ENCODE measurements at regions not wholly inside any gene's neighbourhood (a gene's known extent, or its start where the extent isn't known, plus 50 kb on each side); places are given as distances from the start of the nearest gene placed in this dataset.

DNA sequence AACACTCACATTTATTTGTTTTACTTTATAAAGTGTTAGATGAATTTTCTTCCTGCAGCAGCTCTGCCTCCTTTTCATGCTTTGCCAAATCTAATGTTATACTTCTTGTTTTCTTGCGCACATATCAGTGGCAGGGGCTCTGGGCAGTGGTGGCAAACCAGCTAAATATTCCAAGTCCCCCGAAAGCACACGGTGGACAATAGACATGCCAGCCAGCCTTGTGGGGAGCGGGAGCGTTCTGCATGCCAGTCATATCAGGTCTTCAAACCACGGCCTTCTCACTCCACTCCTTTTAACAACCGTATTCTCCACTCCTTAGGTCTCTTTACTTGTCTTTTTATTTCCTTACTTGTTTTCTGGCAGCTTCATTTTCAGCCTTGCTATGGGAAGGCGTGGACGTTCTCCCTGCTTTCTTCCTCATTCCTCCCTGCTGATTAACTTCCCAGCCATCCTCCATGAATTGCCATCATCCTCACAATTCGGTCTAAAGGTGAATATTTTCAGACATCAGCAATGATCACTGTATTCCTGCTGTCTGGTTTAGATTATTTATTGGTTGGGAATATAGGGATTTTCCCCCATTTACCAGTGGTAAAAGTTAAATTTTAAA lies 77.1 kb upstream of the WASF3 start:
- Histone ChIP-seq H3K4me2 (ENCODE audit: control insufficient read depth, extremely low read depth, insufficient read depth, low read depth, low read length) (no peak overlapping the region), H3K27me3 (ENCODE audit: control insufficient read depth, extremely low read depth, insufficient read depth, low read length) (no peaks in the 10 kb centered on the region), H3K9ac (ENCODE audit: control insufficient read depth, extremely low read depth, insufficient read depth, low read length) (no peak overlapping the region), H2AFZ (ENCODE audit: control insufficient read depth, low read length) (peak overlapping the region; percentile 94), H3K4me1 (ENCODE audit: control insufficient read depth, extremely low read depth, insufficient read depth, low read length) (peaks cover 10% of the 10 kb centered on the region), H3K4me3 (ENCODE audit: control insufficient read depth in 2 of 3, extremely low read depth in 1 of 3, insufficient read depth in 2 of 3, low read depth in 1 of 3, low read length in 3 of 3) (no peak overlapping the region), H4K20me1 (ENCODE audit: control insufficient read depth, extremely low read depth, insufficient read depth, low read length) (no peaks in the 10 kb centered on the region), H3K9me1 (ENCODE audit: control insufficient read depth, extremely low read depth, insufficient read depth, low read length) (no peaks in the 10 kb centered on the region), H3K9me3 (ENCODE audit: control insufficient read depth, low read depth, low read length) (no peaks in the 10 kb centered on the region), H3K79me2 (ENCODE audit: control insufficient read depth, insufficient read depth, low read length) (no peaks in the 10 kb centered on the region), H3K36me3 (ENCODE audit: control insufficient read depth in 2 of 2, extremely low read depth in 1 of 2, insufficient read depth in 2 of 2, low read length in 2 of 2) (no peaks in the 10 kb centered on the region), H3K27ac (ENCODE audit: control insufficient read depth, insufficient read depth, low read length) (no peak overlapping the region)
- no peak for DNase-seq (ENCODE audit: low read depth, low spot score)
- TF ChIP-seq, protein P1, sequence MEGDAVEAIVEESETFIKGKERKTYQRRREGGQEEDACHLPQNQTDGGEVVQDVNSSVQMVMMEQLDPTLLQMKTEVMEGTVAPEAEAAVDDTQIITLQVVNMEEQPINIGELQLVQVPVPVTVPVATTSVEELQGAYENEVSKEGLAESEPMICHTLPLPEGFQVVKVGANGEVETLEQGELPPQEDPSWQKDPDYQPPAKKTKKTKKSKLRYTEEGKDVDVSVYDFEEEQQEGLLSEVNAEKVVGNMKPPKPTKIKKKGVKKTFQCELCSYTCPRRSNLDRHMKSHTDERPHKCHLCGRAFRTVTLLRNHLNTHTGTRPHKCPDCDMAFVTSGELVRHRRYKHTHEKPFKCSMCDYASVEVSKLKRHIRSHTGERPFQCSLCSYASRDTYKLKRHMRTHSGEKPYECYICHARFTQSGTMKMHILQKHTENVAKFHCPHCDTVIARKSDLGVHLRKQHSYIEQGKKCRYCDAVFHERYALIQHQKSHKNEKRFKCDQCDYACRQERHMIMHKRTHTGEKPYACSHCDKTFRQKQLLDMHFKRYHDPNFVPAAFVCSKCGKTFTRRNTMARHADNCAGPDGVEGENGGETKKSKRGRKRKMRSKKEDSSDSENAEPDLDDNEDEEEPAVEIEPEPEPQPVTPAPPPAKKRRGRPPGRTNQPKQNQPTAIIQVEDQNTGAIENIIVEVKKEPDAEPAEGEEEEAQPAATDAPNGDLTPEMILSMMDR (optimal IDR thresholded peaks at IDR 0.05 in 1 of 3, IDR thresholded peaks at IDR 0.05 in 1 of 3, conservative IDR thresholded peaks at IDR 0.05 in 1 of 3; ENCODE audit: extremely low read depth in 1 of 3, insufficient read depth in 2 of 3, low read length in 3 of 3) = no peak
- no peak for TF ChIP-seq EZH2 (IDR thresholded peaks at IDR 0.05; ENCODE audit: low read length)
- dilution Hi-C loops (cut with MboI; ENCODE audit: extremely low pct_ligation_motif_present, low sequenced_read_pairs) = no loop called here
- FAIRE-seq = peak; percentile 52

DNA sequence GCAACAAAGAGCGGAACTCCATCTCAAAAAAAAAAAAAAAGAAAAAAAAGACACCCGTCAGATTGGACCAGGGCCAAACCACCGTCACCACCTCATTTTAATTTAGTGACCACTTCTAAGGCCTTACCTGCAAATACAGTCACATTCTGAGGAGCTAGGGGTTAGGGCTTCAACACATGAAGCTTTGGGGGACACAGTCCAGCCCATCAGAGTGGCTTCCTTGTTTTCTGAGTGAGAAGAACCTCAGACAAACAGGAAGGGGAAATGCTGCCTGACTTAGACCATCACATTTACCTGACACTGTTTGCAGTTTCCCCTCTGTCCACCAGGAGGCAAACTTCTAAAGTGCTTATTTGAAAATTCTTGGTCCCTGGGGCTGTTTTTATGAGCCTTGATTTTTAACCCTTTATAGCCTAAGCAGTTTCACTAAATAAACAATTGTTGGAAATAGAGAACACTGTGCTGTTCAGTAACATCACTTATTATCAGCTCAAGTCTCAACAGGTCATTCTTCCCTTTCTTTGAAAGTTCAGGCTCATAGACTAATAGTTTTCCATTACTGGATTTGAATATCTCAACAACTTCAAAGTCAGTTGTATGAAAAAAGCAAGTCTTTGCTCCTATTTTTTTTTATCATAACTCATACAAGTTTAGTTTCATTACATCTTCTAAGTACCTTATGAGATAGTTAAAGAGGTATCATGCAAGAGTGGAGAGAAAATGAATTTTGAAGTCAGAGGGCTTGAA lies 74.9 kb upstream of the WASF3 start:
- dilution Hi-C loops (cut with MboI; ENCODE audit: extremely low pct_ligation_motif_present, low sequenced_read_pairs) = no loop called here
- H3K4me3 ChIP-seq (ENCODE audit: control insufficient read depth in 2 of 3, extremely low read depth in 1 of 3, insufficient read depth in 2 of 3, low read depth in 1 of 3, low read length in 3 of 3) = peak overlapping the region in 1 of 3 experiments; percentile 55
- no peaks in the 10 kb centered on the region for H3K9me3 ChIP-seq (ENCODE audit: control insufficient read depth, low read depth, low read length)
- H4K20me1 ChIP-seq (ENCODE audit: control insufficient read depth, extremely low read depth, insufficient read depth, low read length) = no peaks in the 10 kb centered on the region
- no peaks in the 10 kb centered on the region for H3K36me3 ChIP-seq (ENCODE audit: control insufficient read depth in 2 of 2, extremely low read depth in 1 of 2, insufficient read depth in 2 of 2, low read length in 2 of 2)
- no peak overlapping the region for H3K27ac ChIP-seq (ENCODE audit: control insufficient read depth, insufficient read depth, low read length)
- peaks cover 5% of the 10 kb centered on the region for H3K4me1 ChIP-seq (ENCODE audit: control insufficient read depth, extremely low read depth, insufficient read depth, low read length)
- TF ChIP-seq, protein P1 (optimal IDR thresholded peaks at IDR 0.05 in 1 of 3, IDR thresholded peaks at IDR 0.05 in 1 of 3, conservative IDR thresholded peaks at IDR 0.05 in 1 of 3; ENCODE audit: extremely low read depth in 1 of 3, insufficient read depth in 2 of 3, low read length in 3 of 3) = peak; percentile 67 to 88 (median 75)
- no peak for TF ChIP-seq EZH2 (IDR thresholded peaks at IDR 0.05; ENCODE audit: low read length)
- H3K9ac ChIP-seq (ENCODE audit: control insufficient read depth, extremely low read depth, insufficient read depth, low read length) = no peak overlapping the region
- DNase-seq (ENCODE audit: low read depth, low spot score) = no peak
- H3K9me1 ChIP-seq (ENCODE audit: control insufficient read depth, extremely low read depth, insufficient read depth, low read length) = no peaks in the 10 kb centered on the region
- peak; percentile 51 for FAIRE-seq
- no peaks in the 10 kb centered on the region for H3K27me3 ChIP-seq (ENCODE audit: control insufficient read depth, extremely low read depth, insufficient read depth, low read length)
- H3K79me2 ChIP-seq (ENCODE audit: control insufficient read depth, insufficient read depth, low read length) = no peaks in the 10 kb centered on the region
- H2AFZ ChIP-seq (ENCODE audit: control insufficient read depth, low read length) = peak overlapping the region; percentile 95
- peak overlapping the region; percentile 69 for H3K4me2 ChIP-seq (ENCODE audit: control insufficient read depth, extremely low read depth, insufficient read depth, low read depth, low read length)
